ENCODE measurements at regions not wholly inside any gene's neighbourhood (a gene's known extent, or its start where the extent isn't known, plus 50 kb on each side); places are given as distances from the start of the nearest gene placed in this dataset.
A peak's percentile ranks its signal among the peaks of the same experiment; 100 is the strongest.

DNA sequence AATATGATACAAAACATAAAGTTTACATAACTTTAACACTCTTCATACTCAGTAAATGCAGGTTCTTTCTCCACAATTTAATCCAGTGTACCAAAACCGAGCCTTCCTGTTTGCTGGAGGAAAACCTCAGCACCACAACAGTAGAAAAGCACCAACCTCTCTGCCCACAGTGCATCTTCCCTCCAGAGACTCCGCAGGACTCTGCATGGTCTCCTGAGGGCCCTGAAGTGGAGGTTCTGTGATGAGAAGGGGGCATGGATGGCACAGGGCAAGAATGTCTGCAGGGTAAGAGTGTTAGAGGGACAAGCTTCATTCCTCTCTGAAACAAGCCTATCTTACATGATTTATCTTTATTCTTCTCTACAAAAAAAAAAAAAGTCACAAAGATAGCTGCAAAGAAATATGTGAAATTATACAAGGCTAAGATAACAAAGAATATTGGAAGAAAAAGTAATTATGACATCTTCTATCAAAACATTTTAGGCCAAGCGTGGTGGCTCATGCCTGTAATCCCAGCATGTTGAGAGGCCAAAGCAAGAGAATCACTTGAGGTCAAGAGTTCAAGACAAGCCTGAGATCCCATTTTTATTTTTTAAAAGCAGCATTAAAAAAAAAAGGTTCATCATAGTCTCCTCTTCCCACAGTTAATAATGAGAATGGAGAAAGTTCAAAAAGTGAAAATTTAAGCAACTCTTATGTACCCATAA is 102.0 kb downstream of the VPREB1 start:
- DNase-seq = no peak

DNA sequence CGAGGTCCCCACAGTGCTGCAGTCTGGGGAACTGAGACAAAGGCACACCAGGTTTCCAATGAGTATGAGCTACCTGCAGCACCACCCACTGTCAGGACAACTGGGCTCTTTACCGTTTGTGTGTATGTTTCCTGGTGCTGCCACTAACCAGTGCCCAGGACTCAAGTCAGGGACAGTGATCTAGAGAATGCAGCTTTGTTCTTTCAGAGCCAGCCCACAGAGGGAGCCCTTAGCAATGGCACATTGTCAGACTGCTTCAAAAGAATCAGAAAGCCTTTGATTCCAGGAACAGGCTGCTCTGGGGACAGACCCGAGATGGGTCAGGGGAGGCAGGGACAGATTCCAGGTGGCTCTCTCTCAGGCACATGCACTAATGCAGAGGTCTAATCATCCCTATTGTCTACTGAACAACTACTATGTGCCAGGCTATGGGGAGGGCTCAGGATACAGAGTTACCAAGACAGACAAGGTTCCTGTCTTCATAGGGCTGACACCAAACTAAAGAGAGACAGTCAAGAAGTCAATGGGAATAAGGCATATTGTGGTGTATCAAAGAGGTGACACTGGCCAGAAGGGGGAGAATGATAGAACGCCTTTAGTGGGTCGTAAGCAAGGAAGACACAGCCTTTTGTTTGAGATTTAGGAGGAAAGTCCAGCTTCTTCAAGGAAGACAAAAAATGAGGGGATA is 103.7 kb downstream of the VPREB1 start:
- DNase-seq = peak; percentile 33

DNA sequence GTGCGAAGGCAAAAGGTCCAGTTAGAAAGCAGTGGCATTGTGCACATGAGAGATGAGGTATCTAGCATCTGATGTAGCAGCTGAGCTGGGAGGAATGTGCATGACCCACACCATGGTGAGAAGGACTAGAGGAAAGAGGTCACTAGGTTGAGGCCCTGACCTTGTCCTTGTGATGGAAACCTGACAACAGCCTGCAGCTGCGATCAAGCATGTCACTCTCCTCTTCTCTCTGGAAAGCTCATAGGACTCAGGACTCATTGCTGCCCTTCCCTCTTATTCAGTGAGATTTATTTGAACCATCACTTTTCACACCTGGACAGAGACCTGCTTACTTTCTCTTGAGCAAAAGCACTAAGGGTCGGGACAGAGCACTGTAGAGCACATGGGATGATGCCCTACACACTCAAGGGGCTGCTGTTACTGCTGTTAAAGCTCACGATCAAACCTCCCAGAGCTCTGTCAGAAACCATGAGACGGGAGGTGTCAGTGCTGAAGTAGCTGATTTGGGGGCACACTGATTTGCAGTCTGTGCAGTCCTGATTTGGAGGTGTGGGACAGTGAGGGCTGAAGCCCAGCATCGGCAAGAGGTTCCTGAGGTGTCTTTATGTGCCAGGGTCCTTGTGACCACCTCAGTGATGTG is 104.3 kb downstream of the VPREB1 start:
- DNase-seq = no peak

DNA sequence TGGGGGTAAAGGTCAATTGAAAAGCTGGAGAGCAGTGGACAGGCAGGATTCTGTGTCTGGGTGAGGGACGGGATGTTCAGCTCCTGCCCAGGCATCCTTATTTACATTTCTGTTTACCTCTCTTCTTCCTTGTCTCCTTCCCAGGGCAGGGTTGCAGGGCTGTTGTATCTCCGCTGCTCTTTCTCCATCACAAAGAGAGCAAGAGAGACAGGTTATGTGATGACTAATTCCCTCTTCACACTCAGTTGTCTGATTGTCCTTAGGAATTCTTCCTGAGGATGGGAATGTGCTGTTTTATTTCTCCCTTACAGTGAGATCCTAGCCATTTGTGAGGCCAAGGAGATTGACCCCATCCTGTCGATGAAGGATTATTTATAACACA is 104.9 kb downstream of the VPREB1 start:
- no peak for DNase-seq

DNA sequence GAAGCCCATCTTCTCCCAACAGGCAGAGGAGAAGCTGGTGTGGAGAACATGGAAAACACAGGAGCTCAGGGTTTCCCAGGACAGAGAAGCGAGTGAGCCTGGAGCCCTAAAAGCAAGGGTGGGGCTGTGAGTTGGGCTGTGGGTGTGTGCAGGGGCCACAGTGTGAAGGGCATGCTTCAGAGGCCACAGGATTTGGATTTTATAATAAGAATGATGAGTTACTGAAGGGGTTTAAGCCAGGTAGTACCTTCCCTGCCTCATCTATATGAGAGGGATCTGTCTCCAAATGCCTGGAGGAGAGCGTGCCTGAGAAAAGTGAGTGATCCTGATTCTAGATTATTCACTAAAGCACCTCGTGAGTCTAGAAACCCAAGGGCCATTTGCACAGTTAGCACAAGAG is 106.8 kb downstream of the VPREB1 start:
- no peak for DNase-seq

DNA sequence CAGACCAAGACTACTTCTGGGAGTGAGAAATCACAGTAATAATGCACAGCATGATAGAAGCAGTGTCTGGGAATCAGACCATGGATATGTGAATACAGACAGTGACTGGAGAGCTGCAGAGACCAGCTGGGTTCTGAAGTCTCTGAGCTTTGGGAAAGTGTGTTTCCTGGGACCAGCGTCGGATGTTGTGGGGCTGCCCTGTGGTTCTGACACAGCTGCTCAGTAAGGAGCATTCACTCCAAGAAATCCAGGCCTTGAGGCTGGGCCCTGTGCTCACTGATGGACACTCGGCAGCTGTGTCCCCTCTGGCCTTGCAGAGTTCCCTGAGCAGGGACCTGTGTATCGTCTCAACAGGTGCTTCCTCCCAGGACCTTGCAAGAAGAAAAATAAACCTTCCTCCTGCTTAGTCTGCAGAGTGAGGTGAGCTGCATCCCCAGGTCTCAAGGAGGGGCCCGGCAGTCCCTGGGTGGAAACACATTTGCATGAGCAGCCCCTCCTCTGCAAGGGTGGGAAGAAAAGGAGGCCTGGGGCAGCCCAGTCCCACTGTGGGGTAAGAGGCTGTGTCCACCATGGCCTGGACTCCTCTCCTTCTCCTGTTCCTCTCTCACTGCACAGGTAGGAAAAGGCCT is 107.9 kb downstream of the VPREB1 start:
- no peak for DNase-seq

DNA sequence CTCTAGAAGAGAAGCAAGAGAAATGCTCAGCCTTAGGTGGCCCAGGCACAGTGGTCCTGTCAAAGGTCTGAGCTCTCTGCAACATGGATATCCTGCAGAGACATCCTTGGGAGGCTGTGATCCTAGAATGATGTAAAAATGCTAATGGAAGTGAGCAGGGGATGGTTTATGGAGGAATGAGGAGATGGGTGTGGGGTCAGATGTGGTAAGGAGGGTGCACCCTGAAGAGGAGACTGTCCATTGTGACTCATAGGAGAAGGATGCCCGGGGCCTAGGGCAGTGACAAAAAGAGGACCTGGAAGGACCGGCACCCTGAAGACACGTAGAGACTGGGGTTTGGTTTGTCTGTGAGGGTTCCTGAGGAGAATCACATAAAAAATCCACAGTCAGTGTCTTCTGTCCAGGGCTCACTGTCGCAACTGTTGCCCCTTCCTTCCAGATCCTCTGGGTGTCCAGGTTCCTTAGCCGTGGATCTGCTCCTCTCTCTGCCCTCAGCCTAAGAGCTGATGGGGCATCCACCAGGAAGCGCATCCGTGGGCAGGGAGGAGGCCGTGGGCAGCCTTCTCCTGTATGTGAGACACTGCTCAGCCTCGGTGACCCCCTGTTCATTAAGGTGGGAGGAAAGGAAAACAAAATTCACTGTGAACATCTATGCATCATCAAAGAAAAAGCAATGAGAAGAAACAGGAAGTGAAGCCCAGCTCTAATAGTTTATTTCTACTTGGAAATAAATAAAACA is 110.7 kb downstream of the VPREB1 start:
- DNase-seq = no peak

DNA sequence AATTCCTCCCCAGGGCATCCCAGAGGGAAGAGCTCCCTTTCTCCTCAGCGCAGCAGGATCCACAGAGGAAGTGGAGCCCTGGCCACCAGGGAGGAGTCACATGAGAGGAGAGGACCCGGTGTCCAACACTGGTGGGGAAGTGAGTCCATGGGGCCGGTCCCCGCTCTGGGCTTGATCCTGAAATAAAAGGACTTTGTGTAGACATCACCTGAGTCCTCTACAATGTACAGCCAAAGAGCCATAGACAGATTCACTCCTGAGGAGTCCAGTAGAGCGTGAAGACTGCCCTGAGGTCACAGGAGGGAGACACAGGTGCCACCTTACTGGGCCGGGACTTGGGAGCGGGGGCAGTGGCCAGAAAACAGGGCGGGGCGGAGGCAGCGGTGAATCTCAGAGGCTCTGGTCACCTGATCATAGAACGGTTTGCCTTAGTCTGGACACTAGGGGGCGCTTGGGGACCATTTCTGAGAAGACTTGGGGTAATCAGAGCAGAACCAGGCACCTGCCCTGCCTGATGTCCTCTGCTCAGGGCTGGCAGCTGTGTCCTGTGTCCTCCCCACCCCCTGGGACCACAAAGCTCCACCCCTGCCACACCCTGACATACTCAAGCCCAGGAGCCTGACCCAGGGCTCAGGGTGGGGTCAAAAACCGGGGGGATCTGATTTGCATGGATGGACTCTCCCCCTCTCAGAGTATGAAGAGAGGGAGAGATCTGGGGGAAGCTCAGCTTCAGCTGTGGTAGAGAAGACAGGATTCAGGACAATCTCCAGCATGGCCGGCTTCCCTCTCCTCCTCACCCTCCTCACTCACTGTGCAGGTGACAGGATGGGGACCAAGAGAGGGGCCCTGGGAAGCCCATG is 112.7 kb downstream of the VPREB1 start:
- DNase-seq = peak; percentile 83

DNA sequence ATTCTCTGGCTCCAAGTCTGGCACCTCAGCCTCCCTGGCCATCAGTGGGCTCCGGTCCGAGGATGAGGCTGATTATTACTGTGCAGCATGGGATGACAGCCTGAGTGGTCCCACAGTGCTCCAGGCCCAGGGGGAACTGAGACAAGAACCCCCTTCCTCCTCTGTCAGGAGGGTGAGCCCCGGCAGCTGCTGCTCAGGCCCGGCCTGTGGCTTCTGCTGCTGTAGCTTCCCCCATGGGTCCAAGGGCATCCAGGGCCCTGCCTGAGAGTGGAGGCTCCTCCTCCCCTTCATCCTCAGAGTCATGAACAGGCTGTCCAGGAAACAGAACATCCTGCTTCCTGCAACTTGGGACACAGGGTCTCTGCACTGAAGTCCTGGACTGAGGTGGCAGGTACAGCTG is 113.6 kb downstream of the VPREB1 start:
- no peak for DNase-seq

DNA sequence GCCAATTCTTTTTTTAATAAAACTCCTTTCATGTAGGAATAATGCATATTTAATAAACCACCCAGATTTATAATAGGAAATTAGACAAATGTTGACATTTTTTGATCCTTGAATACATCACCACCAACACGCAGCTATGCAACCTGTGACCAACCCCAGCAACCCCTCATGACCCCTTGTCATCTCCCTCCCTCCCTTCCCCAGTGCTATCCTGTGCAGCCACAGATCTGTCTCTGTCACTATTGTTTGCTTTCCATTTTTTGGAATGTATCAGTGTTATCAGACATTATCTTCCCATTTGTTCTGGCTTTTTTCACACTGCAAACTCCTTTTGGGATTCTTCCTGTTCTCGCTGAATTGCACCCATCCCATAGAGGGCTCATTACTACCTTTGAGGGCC is 114.1 kb downstream of the VPREB1 start:
- DNase-seq = no peak

DNA sequence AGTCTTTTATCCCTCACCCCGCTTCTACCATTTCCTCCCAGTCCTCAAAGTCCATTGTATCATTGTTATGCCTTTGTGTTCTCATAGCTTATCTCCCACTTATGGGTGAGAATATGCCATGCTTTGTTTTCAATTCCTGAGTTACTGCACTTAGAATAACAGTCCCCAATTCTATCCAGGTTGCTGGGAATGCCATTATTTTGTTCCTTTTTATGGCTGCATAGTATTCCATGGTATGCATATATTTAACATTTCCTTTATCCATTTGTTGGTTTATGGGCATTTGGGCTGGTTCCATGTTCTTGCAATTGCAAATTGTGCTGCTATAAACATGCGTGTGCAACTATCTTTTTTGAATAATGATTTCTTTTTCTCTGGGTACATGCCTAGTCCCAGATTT is 114.9 kb downstream of the VPREB1 start:
- DNase-seq = no peak

DNA sequence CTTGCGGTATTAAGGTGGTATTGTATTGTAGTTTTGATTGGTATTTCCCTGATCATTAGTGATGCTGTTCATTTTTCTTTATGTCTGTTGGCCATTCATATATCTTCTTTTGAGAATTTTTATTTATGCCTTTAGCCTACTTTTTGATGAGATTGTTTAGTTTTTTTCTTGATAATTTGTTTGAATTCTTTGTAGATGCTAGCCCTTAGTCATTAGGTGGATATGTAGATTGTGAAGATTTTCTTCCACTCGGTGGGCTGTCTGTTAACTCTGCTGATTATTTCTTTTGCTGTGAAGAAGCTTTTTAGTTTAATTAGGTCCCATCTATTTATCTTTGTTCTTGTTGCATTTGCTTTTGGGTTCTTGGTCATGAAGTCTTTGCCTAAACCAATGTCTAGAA is 115.4 kb downstream of the VPREB1 start:
- DNase-seq = no peak

DNA sequence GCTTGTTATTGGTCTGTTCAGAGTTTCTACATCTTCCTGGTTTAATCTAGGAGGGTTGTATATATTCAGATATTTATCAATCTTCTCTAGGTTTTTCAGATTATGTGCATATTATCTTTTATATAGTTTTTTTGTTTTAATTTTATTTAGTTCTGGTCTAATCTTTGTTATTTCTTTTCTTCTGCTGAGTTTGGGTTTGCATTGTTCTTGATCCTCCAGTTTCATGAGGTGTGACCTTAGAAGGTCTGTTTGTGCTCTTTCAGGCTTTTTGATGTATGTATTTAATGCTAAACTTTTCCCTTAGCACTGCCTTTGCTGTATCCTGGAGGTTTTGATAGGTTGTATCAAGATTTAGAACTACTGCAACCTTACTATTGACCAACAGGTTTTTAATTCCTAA is 117.7 kb downstream of the VPREB1 start:
- DNase-seq = no peak

DNA sequence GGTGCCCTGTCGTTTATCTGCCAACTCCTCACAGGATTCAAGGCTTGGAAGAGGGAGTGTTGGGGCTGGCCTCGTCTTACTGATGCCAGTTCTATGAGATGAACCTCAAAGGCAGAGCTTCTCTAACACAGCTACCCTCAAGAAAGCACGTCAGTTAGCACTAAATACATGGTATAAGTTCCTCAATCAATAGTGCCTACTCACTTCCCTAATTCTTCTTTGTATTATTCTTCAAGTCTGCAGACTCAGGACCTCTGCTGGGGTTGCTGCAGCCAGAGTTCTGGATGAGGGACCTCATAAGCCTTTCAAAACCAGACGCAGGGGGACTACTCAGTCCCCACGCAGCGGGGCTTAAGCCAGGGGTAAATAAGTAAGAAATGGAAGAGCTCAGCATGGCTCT is 118.3 kb downstream of the VPREB1 start:
- DNase-seq = no peak

DNA sequence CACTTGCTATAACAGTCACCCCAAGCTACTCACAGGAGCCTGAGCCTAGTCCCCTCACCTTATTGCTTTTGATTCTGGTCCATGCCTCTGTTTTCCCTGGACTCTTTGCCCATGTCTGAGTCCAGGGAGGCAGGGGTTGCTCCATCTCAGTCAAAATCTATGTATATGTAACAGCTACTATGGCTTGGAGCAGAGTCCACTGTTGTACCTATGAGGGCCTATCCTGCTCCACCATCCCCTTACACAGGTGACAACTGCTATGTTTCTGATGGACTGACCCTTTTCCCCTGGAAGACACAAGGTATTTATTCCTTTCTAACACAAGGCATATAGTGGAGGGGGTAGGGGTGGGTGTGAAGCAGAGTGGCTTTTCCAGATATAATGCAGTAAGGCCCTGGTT is 119.6 kb downstream of the VPREB1 start:
- DNase-seq = no peak

DNA sequence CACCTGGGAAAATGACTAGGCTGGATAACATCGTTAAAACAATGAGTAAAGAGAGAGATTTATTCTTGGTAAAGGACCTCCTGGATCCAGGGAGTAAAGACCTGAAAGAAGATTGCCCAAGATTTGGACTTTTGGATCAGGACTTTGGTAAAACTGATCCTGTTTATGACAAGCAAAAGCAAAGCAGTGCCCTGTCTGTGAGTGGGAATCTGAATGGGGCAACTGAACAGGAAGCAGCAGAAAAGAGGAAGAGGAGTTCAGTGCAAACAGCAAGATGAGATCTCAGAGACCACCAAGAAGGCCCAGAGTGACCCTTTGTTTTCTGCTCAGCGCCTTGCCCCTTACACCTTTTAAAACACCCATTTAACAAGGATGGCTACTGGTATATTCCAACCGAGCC is 122.0 kb downstream of the VPREB1 start:
- no peak for DNase-seq

DNA sequence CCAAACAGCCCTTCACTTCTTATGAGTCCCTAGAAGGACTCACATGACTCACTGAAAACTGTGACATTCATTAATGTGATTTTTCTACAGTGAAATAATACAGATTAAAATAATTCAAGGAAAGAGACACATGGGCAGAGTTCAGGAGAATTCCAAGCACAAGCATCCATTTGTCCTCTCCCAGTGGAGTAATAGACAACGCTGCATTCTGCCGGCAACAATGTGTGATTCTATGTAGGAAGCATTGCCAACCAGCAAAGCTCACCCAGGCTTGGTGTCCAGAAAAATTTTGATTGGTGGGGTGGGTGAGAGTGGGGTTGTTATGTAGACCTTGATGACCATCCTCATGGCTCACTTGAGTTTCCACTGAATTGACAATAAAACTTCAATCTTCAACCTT is 123.9 kb downstream of the VPREB1 start:
- no peak for DNase-seq

DNA sequence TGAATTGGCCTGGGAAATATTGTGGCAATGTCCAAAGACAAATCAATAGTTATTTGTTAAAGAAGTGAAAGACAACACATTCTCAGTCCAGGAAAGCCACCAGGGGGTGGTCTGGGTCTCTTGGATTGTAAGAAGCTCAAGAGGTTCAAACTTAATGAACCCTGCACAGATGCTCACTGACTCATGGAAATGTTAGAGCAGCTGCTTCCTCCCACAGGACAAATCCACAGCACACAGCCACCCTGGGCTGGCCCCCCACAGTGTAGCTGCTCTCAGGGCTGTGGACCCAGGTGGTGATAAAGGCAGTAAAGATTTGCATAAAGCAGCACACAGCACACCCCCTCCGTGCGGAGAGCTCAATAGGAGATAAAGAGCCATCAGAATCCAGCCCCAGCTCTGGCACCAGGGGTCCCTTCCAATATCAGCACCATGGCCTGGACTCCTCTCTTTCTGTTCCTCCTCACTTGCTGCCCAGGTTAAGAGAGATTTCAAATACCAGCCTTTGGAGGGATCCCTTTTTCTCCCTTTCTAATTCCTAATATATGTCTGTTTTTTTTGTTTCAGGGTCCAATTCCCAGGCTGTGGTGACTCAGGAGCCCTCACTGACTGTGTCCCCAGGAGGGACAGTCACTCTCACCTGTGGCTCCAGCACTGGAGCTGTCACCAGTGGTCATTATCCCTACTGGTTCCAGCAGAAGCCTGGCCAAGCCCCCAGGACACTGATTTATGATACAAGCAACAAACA is 124.8 kb downstream of the VPREB1 start:
- peak; percentile 81 for DNase-seq

DNA sequence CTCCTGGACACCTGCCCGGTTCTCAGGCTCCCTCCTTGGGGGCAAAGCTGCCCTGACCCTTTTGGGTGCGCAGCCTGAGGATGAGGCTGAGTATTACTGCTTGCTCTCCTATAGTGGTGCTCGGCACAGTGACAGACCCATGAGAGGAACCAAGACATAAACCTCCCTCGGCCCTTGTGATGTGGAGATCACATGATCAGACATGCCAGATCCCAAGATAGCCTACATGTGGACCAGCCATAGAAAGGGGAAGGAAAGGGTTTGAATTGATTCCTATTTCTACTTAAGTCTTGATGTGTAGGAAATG is 125.3 kb downstream of the VPREB1 start:
- DNase-seq = no peak

DNA sequence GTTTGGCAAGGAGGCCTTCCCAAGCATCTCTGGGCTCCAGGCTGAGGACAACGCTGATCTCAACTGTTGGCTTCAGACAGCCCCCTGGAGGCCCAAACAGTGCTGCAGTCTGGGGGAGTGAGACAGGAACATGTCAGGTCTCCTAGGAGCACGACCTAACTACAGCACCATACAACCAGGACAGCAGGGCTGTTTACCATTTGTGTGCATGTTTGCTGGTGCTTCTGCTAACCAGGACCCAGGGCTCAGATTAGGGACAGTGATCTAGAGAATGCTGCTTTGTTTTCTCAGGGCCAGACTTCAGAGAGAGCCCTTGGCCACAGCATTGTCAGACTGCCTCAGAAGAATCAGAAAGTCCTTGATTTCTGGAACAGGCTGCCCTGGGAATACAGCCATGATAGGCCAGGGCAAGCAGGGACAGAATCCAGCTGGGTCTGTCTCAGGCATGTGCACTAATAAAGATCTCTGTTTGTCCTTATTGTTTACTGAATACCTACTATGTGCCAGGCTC is 126.5 kb downstream of the VPREB1 start:
- DNase-seq = no peak

DNA sequence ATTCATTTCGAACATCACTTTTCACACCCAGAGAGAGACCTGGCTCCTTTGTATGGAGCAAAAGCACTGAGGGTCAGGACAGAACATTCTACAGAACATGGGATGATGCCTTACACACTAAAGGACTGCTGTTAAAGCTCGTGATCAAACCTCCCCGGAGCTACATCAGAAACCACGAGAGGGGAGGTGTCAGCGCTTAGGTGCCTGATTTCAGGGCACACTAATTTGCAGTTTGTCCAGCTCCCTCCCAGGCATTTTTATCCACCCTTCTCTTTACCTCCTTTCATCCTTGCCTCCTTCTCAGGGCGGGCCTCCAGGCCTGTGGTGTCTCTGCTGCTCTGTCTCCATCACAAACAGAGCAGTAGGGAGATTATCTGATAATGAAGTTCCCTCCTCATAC is 127.5 kb downstream of the VPREB1 start:
- no peak for DNase-seq

Measured in retina (tissue), 1 donor.